ENCODE measurements at regions not wholly inside any gene's neighbourhood (a gene's known extent, or its start where the extent isn't known, plus 50 kb on each side); places are given as distances from the start of the nearest gene placed in this dataset.

DNA sequence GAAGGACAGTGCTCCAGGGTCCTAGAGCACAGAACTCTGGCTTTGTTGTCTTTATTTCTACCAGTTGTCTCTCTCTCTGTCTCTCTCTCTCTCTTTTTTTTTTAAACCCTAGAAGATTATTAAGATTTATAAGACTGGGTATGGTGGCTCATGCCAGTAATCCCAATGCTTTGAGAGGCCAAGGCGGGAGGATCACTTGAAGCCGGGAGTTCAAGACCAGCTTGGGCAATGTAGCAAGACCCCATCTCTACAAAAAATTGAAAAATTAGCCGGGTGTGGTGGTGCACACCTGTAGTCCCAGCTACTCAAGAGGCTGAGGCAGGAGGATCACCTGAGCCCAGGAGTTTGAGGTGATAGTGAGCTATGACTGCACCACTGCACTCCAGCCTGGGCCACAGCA lies 65.0 kb upstream of the ABL1 start:
- peaks cover 45% of the 10 kb centered on the region for H3K4me1 Mint-ChIP-seq (ENCODE audit: low read depth)
- H3K27me3 Mint-ChIP-seq (ENCODE audit: insufficient read depth) = peaks cover 4% of the 10 kb centered on the region; the same call in 1 of the 2 replicates
- peaks cover 10% of the 10 kb centered on the region; the same call in 1 of the 2 replicates for H3K36me3 Mint-ChIP-seq (ENCODE audit: low read depth)
- peaks cover 11% of the 10 kb centered on the region; the same call in 1 of the 2 replicates for H3K9me3 Mint-ChIP-seq
- no peak for TF ChIP-seq CTCF (IDR thresholded peaks at IDR 0.05)
- DNase-seq = no peak
- no peak overlapping the region for H3K4me3 Mint-ChIP-seq
- no peak overlapping the region for H3K27ac Mint-ChIP-seq

GRCh38 chr9:130770679-130771442 lies 64.2 kb upstream of the ABL1 start:
- peaks cover 4% of the 10 kb centered on the region; the same call in 1 of the 2 replicates for H3K27me3 Mint-ChIP-seq (ENCODE audit: insufficient read depth)
- no peak overlapping the region for H3K4me3 Mint-ChIP-seq
- H3K27ac Mint-ChIP-seq = no peak overlapping the region
- H3K4me1 Mint-ChIP-seq (ENCODE audit: low read depth) = peaks cover 45% of the 10 kb centered on the region
- H3K36me3 Mint-ChIP-seq (ENCODE audit: low read depth) = peaks cover 17% of the 10 kb centered on the region
- peak; percentile 86 for TF ChIP-seq CTCF (IDR thresholded peaks at IDR 0.05)
- DNase-seq = peak; percentile 68
- peaks cover 18% of the 10 kb centered on the region for H3K9me3 Mint-ChIP-seq

- TF ChIP-seq CTCF (IDR thresholded peaks at IDR 0.05) = no peak
- Mint-ChIP-seq H3K27ac (no peak overlapping the region), H3K36me3 (ENCODE audit: low read depth) (peaks cover 26% of the 10 kb centered on the region), H3K4me3 (no peak overlapping the region), H3K27me3 (ENCODE audit: insufficient read depth) (no peaks in the 10 kb centered on the region), H3K4me1 (ENCODE audit: low read depth) (peaks cover 48% of the 10 kb centered on the region), H3K9me3 (peaks cover 19% of the 10 kb centered on the region)
- DNase-seq = no peak
Measured at GRCh38 chr9:130772185-130772584, 62.9 kb upstream of the ABL1 start.

- TF ChIP-seq CTCF (IDR thresholded peaks at IDR 0.05) = no peak
- Mint-ChIP-seq H3K9me3 (peaks cover 19% of the 10 kb centered on the region), H3K4me1 (ENCODE audit: low read depth) (peaks cover 46% of the 10 kb centered on the region), H3K27me3 (ENCODE audit: insufficient read depth) (no peaks in the 10 kb centered on the region), H3K36me3 (ENCODE audit: low read depth) (peaks cover 26% of the 10 kb centered on the region), H3K27ac (no peak overlapping the region), H3K4me3 (no peak overlapping the region)
- DNase-seq = no peak
Measured at GRCh38 chr9:130774183-130774582, 60.9 kb upstream of the ABL1 start.

DNA sequence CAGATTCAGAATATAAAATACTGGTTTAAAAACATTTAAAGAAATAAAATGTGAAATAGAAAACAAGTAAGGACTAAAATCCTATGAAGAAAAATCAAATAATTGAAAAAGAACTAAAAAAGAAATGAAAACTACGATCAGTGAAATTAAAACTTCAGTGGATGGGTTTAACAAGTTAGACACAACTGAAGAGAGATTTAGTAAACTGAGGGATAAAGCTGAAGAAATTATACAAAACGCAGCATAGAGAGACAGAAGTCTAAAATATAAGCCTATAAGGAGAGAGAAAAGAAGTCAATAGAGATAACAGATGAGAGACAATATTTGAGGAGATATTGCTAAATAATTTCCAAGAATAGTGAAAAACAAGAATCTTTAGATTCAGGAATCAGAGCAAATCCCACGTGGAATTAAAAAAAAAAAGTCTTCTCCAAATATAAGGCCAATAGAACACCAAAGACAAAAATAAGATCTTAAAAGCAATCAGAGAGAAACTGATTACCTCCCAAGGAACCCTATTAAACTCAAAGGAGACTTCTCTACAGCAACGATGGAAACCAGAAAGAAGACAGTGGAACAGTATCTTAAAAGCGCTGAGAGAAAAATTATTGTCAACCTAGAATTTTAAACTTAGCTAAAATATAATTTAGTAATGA lies 59.6 kb upstream of the ABL1 start:
- H3K9me3 Mint-ChIP-seq = peaks cover 19% of the 10 kb centered on the region
- 0 out of 2 replicates have a peak overlapping the region, but pooled peaks have one; percentile 9 for H3K4me3 Mint-ChIP-seq
- no peaks in the 10 kb centered on the region for H3K27me3 Mint-ChIP-seq (ENCODE audit: insufficient read depth)
- DNase-seq = no peak
- peak overlapping the region; percentile 74 for H3K27ac Mint-ChIP-seq
- TF ChIP-seq CTCF (IDR thresholded peaks at IDR 0.05) = no peak
- peaks cover 56% of the 10 kb centered on the region for H3K4me1 Mint-ChIP-seq (ENCODE audit: low read depth)
- H3K36me3 Mint-ChIP-seq (ENCODE audit: low read depth) = peaks cover 26% of the 10 kb centered on the region
